Central memory CD8-positive, alpha-beta T cell (primary cell): ENCODE measurements at regions not wholly inside any gene's neighbourhood (a gene's known extent, or its start where the extent isn't known, plus 50 kb on each side); places are given as distances from the start of the nearest gene placed in this dataset.

Experiments
- ATAC-seq: fragments of 150-1000 bp; cut with Tn5 transposase; replicated peaks from 2 replicates; pipeline ENCODE4 v1.10.0; 2022; ENCODE audit warnings: mild to moderate bottlenecking, moderate FRiP score, moderate number of reproducible peaks; ENCODE audit not compliant: poor library complexity, severe bottlenecking; ENCODE audit errors: extremely low read depth
- DNase-seq, 2 donors: peaks; one replicate each; pipeline ENCODE4 v3.0.0; 2021; ENCODE audit warnings: low spot score in 2 of 2
- H3K27ac Mint-ChIP-seq: one replicate; pipeline ENCODE4 v1.8.0; 2022; ENCODE audit warnings: low read depth, mild to moderate bottlenecking, moderate library complexity, mixed read lengths
- H3K27me3 Mint-ChIP-seq: one replicate; pipeline ENCODE4 v1.8.0; 2022; ENCODE audit warnings: mixed read lengths
- H3K36me3 Mint-ChIP-seq: one replicate; pipeline ENCODE4 v1.8.0; 2022; ENCODE audit warnings: mild to moderate bottlenecking, moderate library complexity, mixed read lengths; ENCODE audit not compliant: insufficient read depth
- H3K4me1 Mint-ChIP-seq: one replicate; pipeline ENCODE4 v1.8.0; 2022; ENCODE audit warnings: mixed read lengths
- H3K4me3 Mint-ChIP-seq: one replicate; pipeline ENCODE4 v1.8.0; 2022; ENCODE audit warnings: mild to moderate bottlenecking, moderate library complexity, mixed read lengths
- H3K9me3 Mint-ChIP-seq: one replicate; pipeline ENCODE4 v1.8.0; 2022; ENCODE audit warnings: mixed read lengths

- peaks cover 2% of the 10 kb centered on the region for H3K36me3 Mint-ChIP-seq
- no peak for DNase-seq
- H3K4me1 Mint-ChIP-seq: no peaks in the 10 kb centered on the region
- H3K9me3 Mint-ChIP-seq: peaks cover 20% of the 10 kb centered on the region
- H3K4me3 Mint-ChIP-seq: no peak overlapping the region
- no peak overlapping the region for H3K27ac Mint-ChIP-seq
- ATAC-seq: no peak
- H3K27me3 Mint-ChIP-seq: no peaks in the 10 kb centered on the region
These were observed 685.2 kb downstream of the TBL1XR1 start for GRCh38 chr3:176512037-176512436.

GRCh38 chr3:176510097-176510496 is 687.2 kb downstream of the TBL1XR1 start:
- H3K9me3 Mint-ChIP-seq: peaks cover 14% of the 10 kb centered on the region

GRCh38 chr3:176505878-176506621 is 691.2 kb downstream of the TBL1XR1 start:
- no peak overlapping the region for H3K4me3 Mint-ChIP-seq
- DNase-seq: no peak
- no peaks in the 10 kb centered on the region for H3K36me3 Mint-ChIP-seq
- no peaks in the 10 kb centered on the region for H3K9me3 Mint-ChIP-seq
- H3K27ac Mint-ChIP-seq: no peak overlapping the region
- no peak for ATAC-seq
- no peaks in the 10 kb centered on the region for H3K27me3 Mint-ChIP-seq
- no peaks in the 10 kb centered on the region for H3K4me1 Mint-ChIP-seq

More at GRCh38 chr3:176510097-176510496, 687.2 kb downstream of the TBL1XR1 start:
- H3K27ac Mint-ChIP-seq: no peak overlapping the region
- DNase-seq: no peak
- no peaks in the 10 kb centered on the region for H3K27me3 Mint-ChIP-seq
- no peak for ATAC-seq
- peaks cover 2% of the 10 kb centered on the region for H3K36me3 Mint-ChIP-seq
- no peak overlapping the region for H3K4me3 Mint-ChIP-seq
- H3K4me1 Mint-ChIP-seq: no peaks in the 10 kb centered on the region

GRCh38 chr3:176491084-176491483 is 706.2 kb downstream of the TBL1XR1 start:
- Mint-ChIP-seq H3K9me3 (peaks cover 13% of the 10 kb centered on the region), H3K27ac (no peak overlapping the region), H3K36me3 (no peaks in the 10 kb centered on the region), H3K4me1 (no peaks in the 10 kb centered on the region), H3K4me3 (no peak overlapping the region), H3K27me3 (no peaks in the 10 kb centered on the region)
- ATAC-seq: no peak
- DNase-seq: no peak

- Mint-ChIP-seq H3K4me3 (no peak overlapping the region), H3K27me3 (no peaks in the 10 kb centered on the region), H3K4me1 (no peaks in the 10 kb centered on the region), H3K9me3 (peaks cover 7% of the 10 kb centered on the region), H3K36me3 (no peaks in the 10 kb centered on the region), H3K27ac (no peak overlapping the region)
- ATAC-seq (no peak), DNase-seq (no peak)
These were observed 706.9 kb downstream of the TBL1XR1 start for GRCh38 chr3:176490357-176490756.

- Mint-ChIP-seq H3K4me3 (no peak overlapping the region), H3K36me3 (no peaks in the 10 kb centered on the region), H3K27me3 (no peaks in the 10 kb centered on the region), H3K9me3 (peaks cover 28% of the 10 kb centered on the region), H3K27ac (no peak overlapping the region), H3K4me1 (no peaks in the 10 kb centered on the region)
- ATAC-seq: no peak
- no peak for DNase-seq
These were observed 718.0 kb downstream of the TBL1XR1 start for GRCh38 chr3:176479248-176479647.

GRCh38 chr3:176469694-176470205 is 727.5 kb downstream of the TBL1XR1 start:
- DNase-seq (no peak), ATAC-seq (no peak)
- Mint-ChIP-seq H3K9me3 (peaks cover 24% of the 10 kb centered on the region), H3K36me3 (no peaks in the 10 kb centered on the region), H3K27me3 (no peaks in the 10 kb centered on the region), H3K4me1 (no peaks in the 10 kb centered on the region), H3K4me3 (no peak overlapping the region), H3K27ac (no peak overlapping the region)

GRCh38 chr3:176463610-176464009 is 733.7 kb downstream of the TBL1XR1 start:
- Mint-ChIP-seq H3K36me3 (peaks cover 2% of the 10 kb centered on the region), H3K9me3 (peaks cover 18% of the 10 kb centered on the region), H3K27ac (no peak overlapping the region), H3K4me1 (no peaks in the 10 kb centered on the region), H3K27me3 (no peaks in the 10 kb centered on the region), H3K4me3 (no peak overlapping the region)
- DNase-seq (no peak), ATAC-seq (no peak)

- ATAC-seq (no peak), DNase-seq (no peak)
- no peaks in the 10 kb centered on the region for H3K27me3 Mint-ChIP-seq
- H3K36me3 Mint-ChIP-seq: no peaks in the 10 kb centered on the region
- H3K9me3 Mint-ChIP-seq: peaks cover 12% of the 10 kb centered on the region
- H3K27ac Mint-ChIP-seq: no peak overlapping the region
- no peaks in the 10 kb centered on the region for H3K4me1 Mint-ChIP-seq
- H3K4me3 Mint-ChIP-seq: no peak overlapping the region
These were observed 749.9 kb downstream of the TBL1XR1 start for GRCh38 chr3:176447369-176447768.

- Mint-ChIP-seq H3K4me3 (no peak overlapping the region), H3K27me3 (no peaks in the 10 kb centered on the region), H3K27ac (no peak overlapping the region), H3K4me1 (no peaks in the 10 kb centered on the region), H3K36me3 (no peaks in the 10 kb centered on the region), H3K9me3 (peaks cover 5% of the 10 kb centered on the region)
- DNase-seq: no peak
- no peak for ATAC-seq
These were observed 755.0 kb downstream of the TBL1XR1 start for GRCh38 chr3:176442326-176442725.

GRCh38 chr3:176439729-176440128 is 757.6 kb downstream of the TBL1XR1 start:
- H3K9me3 Mint-ChIP-seq: peaks cover 5% of the 10 kb centered on the region
- no peak overlapping the region for H3K27ac Mint-ChIP-seq
- H3K4me3 Mint-ChIP-seq: no peak overlapping the region
- DNase-seq (no peak), ATAC-seq (no peak)
- H3K27me3 Mint-ChIP-seq: no peaks in the 10 kb centered on the region
- H3K4me1 Mint-ChIP-seq: no peaks in the 10 kb centered on the region
- no peaks in the 10 kb centered on the region for H3K36me3 Mint-ChIP-seq

- ATAC-seq (no peak), DNase-seq (no peak)
- Mint-ChIP-seq H3K36me3 (no peaks in the 10 kb centered on the region), H3K4me3 (no peak overlapping the region), H3K27ac (no peak overlapping the region), H3K9me3 (peaks cover 5% of the 10 kb centered on the region), H3K4me1 (no peaks in the 10 kb centered on the region), H3K27me3 (no peaks in the 10 kb centered on the region)
These were observed 765.3 kb downstream of the TBL1XR1 start for GRCh38 chr3:176431991-176432390.

- no peaks in the 10 kb centered on the region for H3K27me3 Mint-ChIP-seq
- DNase-seq: no peak
- H3K4me3 Mint-ChIP-seq: no peak overlapping the region
- ATAC-seq: no peak
- H3K36me3 Mint-ChIP-seq: no peaks in the 10 kb centered on the region
- H3K27ac Mint-ChIP-seq: no peak overlapping the region
- H3K9me3 Mint-ChIP-seq: peaks cover 5% of the 10 kb centered on the region
- H3K4me1 Mint-ChIP-seq: no peaks in the 10 kb centered on the region
These were observed 766.3 kb downstream of the TBL1XR1 start for GRCh38 chr3:176431038-176431418.
